ENCODE measurements at regions not wholly inside any gene's neighbourhood (a gene's known extent, or its start where the extent isn't known, plus 50 kb on each side); places are given as distances from the start of the nearest gene placed in this dataset.

DNA sequence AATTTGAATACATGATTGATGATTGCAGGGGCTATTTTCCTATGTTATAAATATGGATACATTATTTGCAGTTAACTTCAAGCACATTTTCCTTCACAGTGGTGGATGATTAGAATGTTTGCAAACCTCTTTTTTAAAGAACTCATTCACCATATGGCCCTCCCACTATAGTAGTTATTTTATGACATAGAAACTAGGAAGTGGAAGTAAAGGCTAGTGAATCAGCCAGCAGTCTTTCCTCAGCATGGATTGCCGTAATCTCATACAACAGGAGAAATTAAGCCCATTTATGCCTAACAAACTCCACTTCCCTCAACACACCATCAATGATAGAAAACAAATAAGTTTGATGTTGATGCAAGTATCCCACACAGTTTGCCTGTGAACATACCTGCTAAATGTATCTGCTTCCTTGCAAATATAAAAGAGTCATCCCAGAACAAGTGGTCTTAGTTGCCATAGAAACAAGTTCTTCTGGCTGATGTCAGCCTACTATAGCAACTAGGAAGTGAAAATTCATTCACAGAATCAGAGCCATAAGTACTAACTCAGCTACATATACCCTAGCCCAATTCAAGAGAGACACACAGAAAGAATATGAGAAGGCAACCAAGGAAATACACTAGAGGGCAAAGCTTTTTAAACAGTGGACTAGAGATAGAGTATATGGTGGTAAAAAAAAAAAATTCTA lies 100.9 kb upstream of the RADX start:
- DNase-seq (ENCODE audit: low spot score) = no peak
